ENCODE measurements at regions not wholly inside any gene's neighbourhood (a gene's known extent, or its start where the extent isn't known, plus 50 kb on each side); places are given as distances from the start of the nearest gene placed in this dataset.

GRCh38 chr20:11778206-11778570 is 139.5 kb upstream of the BTBD3 start:
- ChIA-PET CTCF (no interaction called here), POLR2A (no interaction called here), RAD21 (ENCODE audit: low non-redundant PET in 1 of 2, low total read pairs in 2 of 2, uncharacterized antibody in 2 of 2, unreplicated experiment in 2 of 2) (no interaction called here)
- ATAC-seq: no peak
- H3K9me3 ChIP-seq (ENCODE audit: control insufficient read depth in 1 of 2, insufficient read depth in 1 of 2, low read depth in 1 of 2, low read length in 2 of 2): no peaks in the 10 kb centered on the region
- H3K9ac ChIP-seq (ENCODE audit: low read length): no peak overlapping the region
- DNase-seq (ENCODE audit: low read depth, low spot score): no peak
- H3K4me2 ChIP-seq (ENCODE audit: low read length): no peak overlapping the region
- H2AFZ ChIP-seq (ENCODE audit: low read depth, low read length, poor library complexity, severe bottlenecking): no peak overlapping the region
- intact Hi-C loops (cut with micrococcal nuclease): no loop called here
- H3K79me2 ChIP-seq (ENCODE audit: insufficient read depth, low read length): no peaks in the 10 kb centered on the region
- no peak overlapping the region for H3K4me3 ChIP-seq (replicated peaks in 1 of 2; ENCODE audit: low read depth in 1 of 2, low read length in 2 of 2)
- TF ChIP-seq EZH2phosphoT487 (IDR thresholded peaks at IDR 0.05; ENCODE audit: borderline replicate concordance) (no peak), ZNF274 (IDR thresholded peaks at IDR 0.05; ENCODE audit: low read depth, low read length) (no peak), ZBTB33 (IDR thresholded peaks at IDR 0.05; ENCODE audit: extremely low read depth, insufficient replicate concordance, low read length) (no peak), ZFX (IDR thresholded peaks at IDR 0.05) (no peak), CTCF (IDR thresholded peaks at IDR 0.05 in 2 of 3, conservative IDR thresholded peaks at IDR 0.05 in 1 of 3; ENCODE audit: borderline replicate concordance in 1 of 3, insufficient read depth in 1 of 3, low read depth in 2 of 3, low read length in 2 of 3) (no peak), MAX (IDR thresholded peaks at IDR 0.05) (no peak), SP1 (IDR thresholded peaks at IDR 0.05; ENCODE audit: low read depth) (no peak), REST (IDR thresholded peaks at IDR 0.05; ENCODE audit: low read depth) (no peak)
- no peaks in the 10 kb centered on the region for H3K36me3 ChIP-seq (ENCODE audit: control insufficient read depth in 1 of 2, insufficient read depth in 2 of 2, low read length in 2 of 2)
- H3K4me1 ChIP-seq (ENCODE audit: control insufficient read depth in 1 of 2, insufficient read depth in 2 of 2, low read length in 2 of 2): no peaks in the 10 kb centered on the region
- no peaks in the 10 kb centered on the region for H3K27me3 ChIP-seq (ENCODE audit: insufficient read depth, low read length)
- H3K9me2 ChIP-seq (ENCODE audit: insufficient read depth): no peaks in the 10 kb centered on the region
- no peak overlapping the region for H3K27ac ChIP-seq (ENCODE audit: low read depth, low read length)
- BruUV-seq (replicated peaks): no TSS peak
- no peaks in the 10 kb centered on the region for H4K20me1 ChIP-seq (ENCODE audit: insufficient read depth)
